Hematopoietic multipotent progenitor cell (in vitro differentiated cells): ENCODE measurements at regions not wholly inside any gene's neighbourhood (a gene's known extent, or its start where the extent isn't known, plus 50 kb on each side); places are given as distances from the start of the nearest gene placed in this dataset.
"Not testable (repeated sequence)": the region's sequence is repeated elsewhere in the genome, so short reads cannot be mapped to it uniquely, and the experiment has no call there.

ENCODE experiments used
- DNase-seq, 3 donors: peaks; one replicate each; pipeline ENCODE4 v3.0.0-alpha.2; 2011 to 2015; ENCODE audit warnings: low read depth in 2 of 3, low spot score in 2 of 3

- no peak for DNase-seq
These were observed 259.8 kb upstream of the SOX4 start for GRCh38 chr6:21333715-21334114.

GRCh38 chr6:21334651-21335050, 258.9 kb upstream of the SOX4 start:
- DNase-seq = no peak

- DNase-seq = no peak
These were observed 258.0 kb upstream of the SOX4 start for GRCh38 chr6:21335591-21335990.

GRCh38 chr6:21337263-21337662, 256.3 kb upstream of the SOX4 start:
- DNase-seq = no peak

GRCh38 chr6:21340573-21340972, 253.0 kb upstream of the SOX4 start:
- no peak for DNase-seq

- DNase-seq = no peak
These were observed 251.6 kb upstream of the SOX4 start for GRCh38 chr6:21341910-21342309.

GRCh38 chr6:21342501-21342900, 251.1 kb upstream of the SOX4 start:
- no peak for DNase-seq

GRCh38 chr6:21345704-21346103, 247.8 kb upstream of the SOX4 start:
- not testable (repeated sequence) for DNase-seq

GRCh38 chr6:21348146-21348503, 245.4 kb upstream of the SOX4 start:
- no peak for DNase-seq

- no peak for DNase-seq
These were observed 244.9 kb upstream of the SOX4 start for GRCh38 chr6:21348504-21349195.

- no peak for DNase-seq
These were observed 243.7 kb upstream of the SOX4 start for GRCh38 chr6:21349834-21350233.

GRCh38 chr6:21350926-21351325, 242.6 kb upstream of the SOX4 start:
- DNase-seq = no peak

- no peak for DNase-seq
These were observed 241.4 kb upstream of the SOX4 start for GRCh38 chr6:21352131-21352530.

GRCh38 chr6:21354805-21355238, 238.7 kb upstream of the SOX4 start:
- DNase-seq = no peak

GRCh38 chr6:21355638-21356037, 237.9 kb upstream of the SOX4 start:
- no peak for DNase-seq

- no peak for DNase-seq
These were observed 236.3 kb upstream of the SOX4 start for GRCh38 chr6:21357262-21357661.

- no peak for DNase-seq
These were observed 233.6 kb upstream of the SOX4 start for GRCh38 chr6:21359926-21360325.

- DNase-seq = no peak
These were observed 233.2 kb upstream of the SOX4 start for GRCh38 chr6:21360336-21360735.

- DNase-seq = no peak
These were observed 226.4 kb upstream of the SOX4 start for GRCh38 chr6:21367148-21367547.

- no peak for DNase-seq
These were observed 225.8 kb upstream of the SOX4 start for GRCh38 chr6:21367649-21368154.

- DNase-seq = no peak
These were observed 222.5 kb upstream of the SOX4 start for GRCh38 chr6:21371061-21371460.

GRCh38 chr6:21371676-21372171, 221.8 kb upstream of the SOX4 start:
- DNase-seq = no peak
